Tibial nerve (tissue), 4 donors: ENCODE measurements at regions not wholly inside any gene's neighbourhood (a gene's known extent, or its start where the extent isn't known, plus 50 kb on each side); places are given as distances from the start of the nearest gene placed in this dataset.

Source experiments
- DNase-seq, 2 donors: peaks; one replicate each; pipeline ENCODE4 v3.0.0-alpha.2; 2019; ENCODE audit warnings: low spot score in 2 of 2
- H3K27ac ChIP-seq, 4 donors: fragments of 200-600 bp; sonication (generic) in 3 of 4; one replicate each; pipeline ENCODE4 v1.5.1; 2017 to 2019; ENCODE audit warnings: mild to moderate bottlenecking in 1 of 4
- H3K27me3 ChIP-seq, 2 donors: fragments of 200-600 bp; sonication (generic) in 1 of 2; one replicate each; pipeline versions ENCODE4 v1.5.1 to v1.6.0; 2017 to 2019
- H3K36me3 ChIP-seq, 3 donors: fragments of 200-600 bp; sonication (generic); one replicate each; pipeline ENCODE4 v1.5.1; 2018 to 2019
- H3K4me1 ChIP-seq, 4 donors: fragments of 200-600 bp; sonication (generic) in 3 of 4; one replicate each; pipeline ENCODE4 v1.5.1; 2017 to 2019
- H3K4me3 ChIP-seq, 4 donors: fragments of 200-600 bp; sonication (generic) in 3 of 4; one replicate each; pipeline ENCODE4 v1.5.1; 2017 to 2019; ENCODE audit warnings: mild to moderate bottlenecking in 1 of 4, moderate library complexity in 1 of 4
- H3K9me3 ChIP-seq, 4 donors: fragments of 200-600 bp; sonication (generic) in 3 of 4; one replicate each; pipeline ENCODE4 v1.5.1; 2017 to 2019
- EP300 ChIP-seq, 2 donors: sonication (generic); formaldehyde crosslinking; IDR thresholded peaks; one replicate each; pipeline ENCODE4 v1.6.1; 2017; ENCODE audit warnings: antibody characterized with exemption in 2 of 2, mild to moderate bottlenecking in 1 of 2
- POLR2A ChIP-seq, 2 donors: fragments of 450-650 bp; IDR thresholded peaks; one replicate each; pipeline ENCODE4 v1.6.1; 2017; ENCODE audit warnings: antibody characterized with exemption in 2 of 2, mild to moderate bottlenecking in 2 of 2, moderate library complexity in 2 of 2
- WGBS, 2 donors: methylation state at CpG; one replicate each; pipeline ENCODE4 v1.1.5; 2018; 5-methylcytosine and 5-hydroxymethylcytosine counted together
- TF ChIP-seq, protein P1 (sequence below), 5 experiments: fragments of 200-600 bp in 3 of 5; fragments of 450-650 bp in 2 of 5; sonication (generic) in 3 of 5; IDR thresholded peaks; one replicate each; pipeline ENCODE4 v1.5.1; 2016 to 2019; ENCODE audit warnings: antibody characterized with exemption in 5 of 5, mild to moderate bottlenecking in 3 of 5, moderate library complexity in 2 of 5

DNA sequence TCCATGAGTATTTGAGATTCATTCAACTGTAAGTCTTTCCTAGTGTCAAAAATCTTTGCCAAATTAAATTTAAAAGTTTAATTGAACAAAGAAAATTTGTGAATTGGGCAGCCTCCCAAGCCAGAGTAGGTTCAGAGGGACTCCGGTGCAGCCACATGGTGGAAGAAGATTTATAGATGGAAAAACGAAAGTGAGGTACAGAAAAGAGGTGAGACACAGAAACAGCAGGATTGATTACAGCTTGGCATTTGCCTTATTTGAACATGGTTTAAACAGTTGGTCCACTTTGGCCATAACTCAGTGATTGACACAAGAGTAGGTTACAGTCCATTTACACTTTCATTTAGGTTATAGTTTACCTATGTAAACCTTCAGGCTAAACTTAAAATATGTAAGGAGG is 465.8 kb downstream of the ARL4A start:
- H3K27me3 ChIP-seq: no peaks in the 10 kb centered on the region
- H3K9me3 ChIP-seq: no peaks in the 10 kb centered on the region
- TF ChIP-seq, protein P1, sequence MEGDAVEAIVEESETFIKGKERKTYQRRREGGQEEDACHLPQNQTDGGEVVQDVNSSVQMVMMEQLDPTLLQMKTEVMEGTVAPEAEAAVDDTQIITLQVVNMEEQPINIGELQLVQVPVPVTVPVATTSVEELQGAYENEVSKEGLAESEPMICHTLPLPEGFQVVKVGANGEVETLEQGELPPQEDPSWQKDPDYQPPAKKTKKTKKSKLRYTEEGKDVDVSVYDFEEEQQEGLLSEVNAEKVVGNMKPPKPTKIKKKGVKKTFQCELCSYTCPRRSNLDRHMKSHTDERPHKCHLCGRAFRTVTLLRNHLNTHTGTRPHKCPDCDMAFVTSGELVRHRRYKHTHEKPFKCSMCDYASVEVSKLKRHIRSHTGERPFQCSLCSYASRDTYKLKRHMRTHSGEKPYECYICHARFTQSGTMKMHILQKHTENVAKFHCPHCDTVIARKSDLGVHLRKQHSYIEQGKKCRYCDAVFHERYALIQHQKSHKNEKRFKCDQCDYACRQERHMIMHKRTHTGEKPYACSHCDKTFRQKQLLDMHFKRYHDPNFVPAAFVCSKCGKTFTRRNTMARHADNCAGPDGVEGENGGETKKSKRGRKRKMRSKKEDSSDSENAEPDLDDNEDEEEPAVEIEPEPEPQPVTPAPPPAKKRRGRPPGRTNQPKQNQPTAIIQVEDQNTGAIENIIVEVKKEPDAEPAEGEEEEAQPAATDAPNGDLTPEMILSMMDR (IDR thresholded peaks at IDR 0.05): no peak
- TF ChIP-seq EP300 (IDR thresholded peaks at IDR 0.05) (no peak), POLR2A (IDR thresholded peaks at IDR 0.05) (no peak)
- H3K4me3 ChIP-seq: no peak overlapping the region
- WGBS, 2 donors: 79 to 82% methylated on average over 2 of the region's 2 CpGs
- no peaks in the 10 kb centered on the region for H3K4me1 ChIP-seq
- no peak overlapping the region for H3K27ac ChIP-seq
- DNase-seq: no peak
- H3K36me3 ChIP-seq: no peaks in the 10 kb centered on the region

DNA sequence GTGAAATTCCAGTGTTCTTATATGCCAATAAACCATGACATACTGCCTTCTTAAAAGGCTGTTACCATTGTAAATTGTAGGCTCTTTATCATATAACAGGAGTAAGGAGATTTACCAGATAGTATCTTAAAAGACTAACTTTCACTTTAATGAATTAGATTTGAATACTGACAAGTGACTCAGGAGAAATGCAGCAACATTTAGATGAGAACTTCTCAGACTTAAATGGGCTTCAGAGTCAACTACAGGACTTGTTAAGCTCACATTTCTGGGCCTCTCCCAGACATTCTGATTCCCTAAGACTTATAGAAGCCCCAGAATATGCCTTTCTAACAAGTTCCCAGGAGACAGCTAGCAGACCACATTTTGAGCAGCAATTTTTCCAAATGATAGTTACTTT is 466.3 kb downstream of the ARL4A start:
- Histone ChIP-seq H3K36me3 (no peaks in the 10 kb centered on the region), H3K4me3 (no peak overlapping the region), H3K9me3 (no peaks in the 10 kb centered on the region), H3K4me1 (no peaks in the 10 kb centered on the region), H3K27me3 (no peaks in the 10 kb centered on the region), H3K27ac (no peak overlapping the region)
- TF ChIP-seq EP300 (IDR thresholded peaks at IDR 0.05) (no peak), POLR2A (IDR thresholded peaks at IDR 0.05) (no peak)
- TF ChIP-seq, protein P1 (IDR thresholded peaks at IDR 0.05): no peak
- DNase-seq: no peak

DNA sequence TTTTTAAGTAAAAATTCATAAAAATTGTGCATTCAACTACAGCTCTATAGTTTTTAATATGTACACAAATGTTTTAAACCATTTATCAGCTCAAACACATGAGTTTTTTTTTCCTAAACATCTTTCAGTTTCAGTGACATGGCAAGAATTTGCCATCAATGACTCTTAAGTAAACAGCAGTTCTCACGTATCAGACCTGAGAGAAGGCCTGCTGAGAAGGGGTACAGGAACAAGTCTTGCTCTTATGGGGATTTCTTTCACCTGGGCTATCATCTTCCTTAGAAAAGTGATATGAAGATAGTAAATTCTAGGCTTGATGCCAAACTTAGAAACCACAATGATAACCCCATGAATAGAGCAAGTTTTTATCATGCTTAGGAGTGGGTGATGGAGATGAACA is 467.8 kb downstream of the ARL4A start:
- Histone ChIP-seq H3K9me3 (no peaks in the 10 kb centered on the region), H3K36me3 (no peaks in the 10 kb centered on the region), H3K27ac (no peak overlapping the region), H3K4me1 (no peaks in the 10 kb centered on the region), H3K27me3 (no peaks in the 10 kb centered on the region), H3K4me3 (no peak overlapping the region)
- DNase-seq: no peak
- no peak for TF ChIP-seq POLR2A (IDR thresholded peaks at IDR 0.05)
- TF ChIP-seq, protein P1 (IDR thresholded peaks at IDR 0.05): no peak
- no peak for TF ChIP-seq EP300 (IDR thresholded peaks at IDR 0.05)
- 43 to 54% methylated on average over 1 of the region's 1 CpG for WGBS, 2 donors

DNA sequence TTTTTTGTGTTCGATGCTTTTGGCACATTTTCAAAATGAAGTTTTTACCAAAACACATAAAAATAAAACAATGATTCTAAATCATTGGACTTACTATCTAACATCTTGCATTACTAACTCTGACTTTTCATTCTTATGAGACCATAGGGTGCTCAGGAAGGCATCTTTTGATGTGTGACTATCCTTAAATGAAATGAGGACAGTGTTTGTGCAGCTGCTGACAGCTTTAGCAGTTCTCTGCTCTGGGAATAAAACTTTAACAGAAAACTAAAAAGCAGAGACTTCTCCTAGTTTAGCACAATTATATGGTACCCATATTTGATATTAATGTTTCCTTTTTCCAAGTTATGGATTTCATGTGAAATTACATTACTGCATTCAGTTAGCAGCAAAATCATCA is 471.6 kb downstream of the ARL4A start:
- no peaks in the 10 kb centered on the region for H3K27me3 ChIP-seq
- H3K9me3 ChIP-seq: no peaks in the 10 kb centered on the region
- DNase-seq: no peak
- no peaks in the 10 kb centered on the region for H3K36me3 ChIP-seq
- no peak overlapping the region for H3K4me3 ChIP-seq
- 24 to 28% methylated on average over 1 of the region's 1 CpG for WGBS, 2 donors
- H3K27ac ChIP-seq: no peak overlapping the region
- TF ChIP-seq, protein P1 (IDR thresholded peaks at IDR 0.05): no peak
- TF ChIP-seq POLR2A (IDR thresholded peaks at IDR 0.05) (no peak), EP300 (IDR thresholded peaks at IDR 0.05) (no peak)
- no peaks in the 10 kb centered on the region for H3K4me1 ChIP-seq

DNA sequence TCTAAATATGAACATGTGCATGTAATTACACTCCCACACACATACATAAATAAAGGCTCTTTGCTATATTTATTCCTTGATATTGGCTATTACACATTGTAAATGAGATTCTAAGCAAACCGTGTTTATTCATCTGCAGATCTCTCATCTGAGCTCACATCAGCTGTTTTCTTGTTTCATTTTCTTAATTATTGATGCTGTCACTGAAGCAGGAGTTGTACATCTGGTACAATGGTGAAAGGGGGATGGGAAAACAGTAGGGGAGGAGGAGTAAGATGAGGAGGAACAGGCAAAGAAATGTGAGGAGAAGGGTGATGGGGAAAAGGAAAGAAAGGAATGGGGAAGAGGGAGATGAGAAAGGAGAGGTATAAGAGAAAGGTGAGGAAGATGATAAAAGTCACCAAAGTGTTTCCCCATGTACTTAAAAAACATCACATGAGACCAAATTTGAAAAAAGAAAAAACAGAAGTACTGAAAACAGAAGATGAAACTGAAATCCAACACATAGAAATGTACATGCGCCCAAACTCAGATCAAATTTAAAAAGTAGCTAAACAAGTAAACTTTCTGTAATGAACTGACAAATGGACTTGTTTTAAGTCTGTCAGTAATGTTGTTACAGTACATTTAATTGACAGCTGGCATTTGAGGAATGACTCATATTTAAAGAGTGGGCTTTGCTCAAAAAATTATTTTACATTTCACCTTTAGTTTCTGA is 472.2 kb downstream of the ARL4A start:
- no peaks in the 10 kb centered on the region for H3K4me1 ChIP-seq
- no peak for DNase-seq
- H3K36me3 ChIP-seq: no peaks in the 10 kb centered on the region
- TF ChIP-seq POLR2A (IDR thresholded peaks at IDR 0.05): no peak
- TF ChIP-seq, protein P1 (IDR thresholded peaks at IDR 0.05): no peak
- no peak for TF ChIP-seq EP300 (IDR thresholded peaks at IDR 0.05)
- H3K27me3 ChIP-seq: no peaks in the 10 kb centered on the region
- H3K27ac ChIP-seq: no peak overlapping the region
- no peaks in the 10 kb centered on the region for H3K9me3 ChIP-seq
- WGBS, 2 donors: 61 to 62% methylated on average over 2 of the region's 2 CpGs
- H3K4me3 ChIP-seq: no peak overlapping the region
